ENCODE measurements at regions not wholly inside any gene's neighbourhood (a gene's known extent, or its start where the extent isn't known, plus 50 kb on each side); places are given as distances from the start of the nearest gene placed in this dataset.
"Not testable (repeated sequence)": the region's sequence is repeated elsewhere in the genome, so short reads cannot be mapped to it uniquely, and the experiment has no call there.

DNA sequence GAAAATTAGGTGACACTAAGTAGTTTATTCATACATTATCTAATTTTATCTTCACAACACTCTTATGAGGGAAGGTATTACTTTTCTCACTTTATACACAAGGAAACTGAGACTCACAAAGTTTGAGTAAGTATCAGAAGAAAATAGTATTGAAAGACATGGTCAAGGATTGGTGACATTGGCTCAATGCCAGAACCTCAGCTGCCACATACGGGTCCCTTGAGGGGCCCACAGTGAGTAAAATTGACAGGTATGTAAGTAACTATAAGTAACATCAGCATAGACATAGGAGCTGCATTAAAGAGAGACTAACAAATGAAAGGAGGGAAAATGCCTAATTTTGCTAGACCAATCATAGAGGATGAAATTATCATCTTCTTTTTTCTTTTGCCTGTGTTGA lies 134.1 kb downstream of the COX18 start:
- no peak for DNase-seq

DNA sequence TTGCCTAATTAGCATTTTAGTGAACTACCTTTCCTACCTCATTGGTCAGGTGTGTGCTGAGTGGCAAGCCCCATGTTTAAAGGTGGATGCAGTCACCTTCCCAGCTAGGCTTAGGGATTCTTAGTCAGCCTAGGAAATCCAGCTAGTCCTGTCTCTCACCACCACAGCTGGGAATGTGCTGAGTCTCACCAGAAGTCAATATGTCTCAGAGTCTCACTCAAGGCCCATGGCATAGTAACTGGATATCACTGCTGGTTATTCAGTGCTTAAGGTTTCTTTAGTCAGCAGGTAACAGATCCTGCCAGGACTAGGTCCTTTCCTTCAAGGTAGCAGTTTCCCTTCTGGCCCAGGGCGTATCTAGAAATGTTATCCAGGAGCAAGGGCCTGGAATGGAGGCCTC lies 136.5 kb downstream of the COX18 start:
- no peak for DNase-seq

DNA sequence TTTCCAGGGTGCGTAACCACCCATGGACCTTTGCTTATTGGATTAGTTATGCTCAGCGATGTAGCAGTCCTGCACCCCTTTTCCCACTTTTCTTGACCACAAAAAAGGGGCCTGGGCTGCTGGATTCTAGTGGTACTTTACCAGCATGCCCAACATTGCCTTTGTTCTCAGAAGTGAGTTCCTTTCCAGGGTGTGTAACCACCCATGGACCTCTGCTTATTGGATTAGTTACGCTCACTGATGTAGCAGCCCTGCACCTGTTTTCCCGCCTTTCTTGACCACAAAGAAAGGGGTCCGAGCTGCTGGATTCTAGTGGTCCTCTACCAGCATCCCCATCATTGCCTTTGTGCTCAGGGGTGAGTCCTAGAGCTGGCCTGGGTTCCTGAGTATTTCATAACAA lies 138.2 kb downstream of the COX18 start:
- no peak for DNase-seq

DNA sequence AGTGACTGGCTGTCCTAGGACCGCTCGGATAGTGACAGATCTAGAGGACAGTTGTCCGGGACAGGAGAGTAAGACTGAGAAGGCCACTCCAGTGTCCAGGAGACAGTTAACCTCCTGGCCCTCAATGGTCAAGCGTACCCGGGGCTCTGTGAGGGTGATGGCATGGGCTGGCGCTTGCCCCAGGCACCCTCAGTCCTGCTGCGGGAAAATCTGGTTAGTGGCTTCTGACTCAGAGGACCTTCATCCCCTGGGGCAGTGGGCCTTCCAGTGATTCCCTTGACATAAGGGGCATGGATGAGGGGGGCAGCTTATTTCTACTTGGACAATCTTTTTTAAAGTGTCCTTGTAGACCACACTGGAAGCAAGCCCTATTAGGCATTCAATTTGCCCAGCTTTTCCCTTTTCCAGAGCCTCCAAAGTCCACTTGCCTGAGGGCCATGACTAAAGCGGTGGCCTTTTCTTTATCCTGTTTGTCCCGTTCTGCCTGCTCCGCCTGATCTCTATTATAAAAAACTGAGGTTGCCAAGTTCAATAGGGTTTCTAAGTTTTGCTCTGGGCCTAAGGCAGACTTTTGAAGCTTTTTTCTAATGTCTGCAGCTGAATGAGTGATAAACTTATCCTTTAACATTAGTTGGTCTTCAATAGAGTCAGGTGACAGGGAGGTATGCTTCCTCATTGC lies 139.8 kb downstream of the COX18 start:
- DNase-seq = not testable (repeated sequence)

DNA sequence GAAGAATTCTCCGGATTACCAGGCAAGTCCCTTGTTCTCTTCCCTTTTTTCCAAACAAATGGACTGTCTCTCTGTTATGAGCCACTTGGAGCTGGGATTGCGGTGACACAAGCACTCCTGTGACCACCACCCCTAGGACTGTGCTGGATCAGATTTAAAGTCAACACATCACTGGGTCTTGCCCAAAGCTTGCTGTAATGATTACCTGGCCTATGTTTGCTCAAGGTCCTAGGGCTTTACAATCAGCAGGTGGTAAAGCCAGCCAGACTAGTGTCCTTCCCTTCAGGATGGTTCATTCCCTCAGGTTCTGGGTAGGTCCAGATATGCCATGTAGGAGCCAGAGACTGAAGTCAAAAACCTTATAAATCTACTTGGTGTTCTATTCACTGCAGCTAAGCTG lies 144.7 kb downstream of the COX18 start:
- no peak for DNase-seq

DNA sequence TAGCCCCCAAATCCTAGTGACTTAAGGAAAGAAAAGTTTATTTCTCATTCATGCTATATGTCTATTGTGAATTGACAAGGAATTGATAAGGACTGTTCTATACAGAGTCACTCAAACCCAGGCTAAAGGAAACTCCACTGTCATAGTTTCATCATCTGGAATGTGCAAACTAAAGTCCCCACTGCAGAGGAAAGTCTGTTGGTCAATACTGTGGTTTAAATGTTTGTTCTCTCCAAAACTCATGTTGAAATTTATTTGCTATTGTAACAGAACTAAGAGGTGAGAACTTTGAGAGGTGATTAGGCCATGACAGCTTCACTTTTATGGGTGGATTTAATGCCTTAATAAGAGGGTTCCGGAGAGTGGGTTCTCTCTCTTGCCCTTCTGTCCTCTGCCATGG lies 149.6 kb downstream of the COX18 start:
- no peak for DNase-seq

DNA sequence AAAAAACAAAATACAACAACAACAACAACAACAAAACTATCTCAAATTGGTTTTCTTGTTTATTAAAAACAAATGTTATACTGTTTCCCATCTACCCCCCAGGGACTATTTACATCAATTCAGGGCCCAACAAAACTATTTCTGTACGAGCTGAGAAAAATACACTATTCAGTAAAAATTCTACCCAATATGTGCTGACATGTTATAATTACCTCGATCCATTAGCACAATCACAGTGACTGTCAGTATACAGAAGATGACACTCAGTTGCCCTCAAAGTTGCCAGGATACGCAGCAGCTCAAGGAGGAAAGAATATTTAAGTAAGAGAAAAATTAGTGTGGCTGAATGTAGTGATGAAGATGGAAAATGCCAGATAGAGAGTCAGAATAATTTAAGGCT lies 150.1 kb downstream of the COX18 start:
- no peak for DNase-seq

DNA sequence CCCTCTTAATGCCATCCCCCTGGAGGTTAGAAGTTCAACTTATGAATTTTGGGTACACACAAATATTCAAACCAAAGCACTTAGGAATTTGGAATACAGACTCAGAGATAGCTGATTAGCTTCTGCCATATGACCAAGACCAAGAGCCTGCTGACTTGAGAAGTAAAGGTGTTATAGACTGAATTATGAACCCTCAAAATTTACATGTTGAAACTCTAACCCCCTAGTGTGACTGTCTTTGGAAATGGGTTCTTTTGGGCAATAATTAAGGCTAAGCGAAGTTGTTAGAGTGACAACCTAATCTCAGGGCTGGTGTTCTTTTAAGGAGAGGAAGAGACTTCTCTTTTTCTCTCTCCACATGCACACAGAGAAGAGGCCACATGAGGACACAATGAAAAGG lies 151.2 kb downstream of the COX18 start:
- no peak for DNase-seq

DNA sequence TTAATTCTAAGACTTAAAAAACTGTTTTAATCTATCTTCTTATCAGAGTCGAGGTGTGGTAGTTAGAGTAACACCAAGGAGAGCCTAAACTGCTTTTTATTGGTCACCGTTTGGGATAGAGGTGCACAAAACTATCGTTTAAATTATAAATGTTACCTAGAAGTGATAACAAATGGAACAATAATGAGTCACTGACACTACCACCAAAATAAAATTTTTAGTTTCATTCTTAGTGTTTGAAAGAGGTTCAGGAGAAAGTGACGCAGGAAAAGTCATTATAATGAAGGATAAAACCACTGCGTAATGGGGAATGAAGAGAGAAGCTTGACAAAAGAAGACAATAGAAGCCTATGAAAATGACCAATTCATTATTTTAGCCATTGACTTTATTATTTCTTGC lies 158.2 kb downstream of the COX18 start:
- no peak for DNase-seq

DNA sequence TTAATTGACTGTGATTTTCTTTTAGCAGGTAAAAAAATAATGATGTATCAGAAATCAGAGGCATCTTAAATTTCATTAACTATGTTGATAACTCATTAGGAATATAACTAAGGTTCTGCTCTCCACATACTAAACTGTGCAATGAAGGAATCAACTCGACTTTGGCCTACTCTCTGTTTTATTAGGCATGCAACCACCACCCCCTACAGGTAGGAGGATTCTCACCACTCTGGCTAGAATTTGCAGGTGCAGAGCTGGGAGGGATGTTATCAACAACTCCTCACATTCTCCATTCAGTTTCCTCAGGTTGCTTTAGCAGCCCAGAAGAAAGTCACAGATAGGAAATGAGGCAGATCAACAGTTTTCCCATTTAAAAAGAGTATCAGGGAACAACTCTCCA lies 160.1 kb downstream of the COX18 start:
- no peak for DNase-seq

DNA sequence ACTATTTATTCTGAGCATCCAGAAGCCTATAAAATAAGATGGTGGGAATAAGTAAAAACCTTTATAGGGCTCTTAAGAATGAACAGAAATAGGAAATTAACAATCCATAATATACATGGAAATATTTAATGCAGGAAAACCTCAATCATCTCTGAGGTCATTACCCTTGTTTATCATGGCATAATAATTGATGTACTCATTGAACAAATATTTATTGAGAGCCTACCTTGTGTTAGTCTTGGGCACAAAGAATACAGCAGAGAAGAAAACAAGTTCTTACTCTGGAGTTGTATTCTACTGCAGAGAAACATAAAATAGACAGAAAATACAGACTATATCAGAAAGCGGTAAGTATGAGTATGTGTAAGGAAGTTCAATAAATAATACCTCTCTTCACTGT lies 167.2 kb downstream of the COX18 start:
- DNase-seq = no peak

DNA sequence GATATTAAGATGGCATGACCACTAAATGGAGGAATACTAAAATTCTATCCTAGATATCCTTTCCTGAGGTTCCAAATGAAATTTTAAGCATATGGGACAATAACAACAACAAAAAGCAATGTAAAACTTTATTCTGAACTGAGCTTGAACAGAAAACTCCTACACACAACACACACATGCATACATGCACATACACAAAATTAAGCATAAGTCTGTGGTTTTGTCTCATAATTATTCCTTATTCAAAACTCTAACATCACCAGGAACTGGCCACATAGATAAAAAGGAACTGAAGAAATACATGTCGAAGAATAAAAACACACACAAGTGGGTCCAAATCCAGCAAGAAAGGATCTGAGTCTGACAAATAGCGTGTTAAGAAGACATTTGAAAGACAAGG lies 168.0 kb downstream of the COX18 start:
- DNase-seq = no peak

DNA sequence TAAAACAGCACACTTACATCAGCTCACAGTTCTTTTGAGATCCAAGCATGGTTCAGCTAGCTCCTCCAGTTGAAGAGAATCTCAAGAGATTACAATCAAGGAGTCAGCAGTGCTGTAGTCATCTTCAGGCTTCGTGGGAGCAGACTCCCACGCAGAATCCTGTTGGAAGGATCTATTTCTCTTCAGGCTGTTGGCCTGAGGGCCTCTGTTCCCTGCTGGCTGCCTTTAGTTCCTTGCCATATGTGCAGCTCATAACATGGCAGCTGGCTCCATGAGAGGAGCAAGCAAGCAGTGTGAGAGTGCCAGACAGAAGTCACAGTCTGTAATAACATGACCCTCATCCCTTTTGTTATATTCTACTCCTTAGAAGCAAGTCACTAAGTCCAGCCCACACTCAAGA lies 168.6 kb downstream of the COX18 start:
- no peak for DNase-seq

DNA sequence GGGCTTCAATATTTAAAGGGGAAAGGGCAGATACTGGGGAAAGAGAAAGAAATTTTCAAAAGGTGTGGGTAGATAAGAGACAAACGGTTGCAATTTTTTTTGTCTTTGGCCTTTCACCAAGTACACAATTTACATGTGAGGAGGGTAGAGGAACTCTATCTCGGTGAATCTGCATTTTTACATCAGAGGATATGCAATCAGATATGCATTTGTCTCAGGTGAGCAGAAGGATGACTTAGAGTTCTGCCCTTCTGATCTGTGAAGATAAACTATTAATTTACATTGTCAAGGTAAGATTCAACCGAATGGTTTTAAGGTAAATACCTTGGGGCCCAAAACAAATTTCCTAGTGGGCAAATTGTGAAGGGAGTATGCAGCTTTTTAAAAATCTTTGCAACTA lies 169.9 kb downstream of the COX18 start:
- no peak for DNase-seq

DNA sequence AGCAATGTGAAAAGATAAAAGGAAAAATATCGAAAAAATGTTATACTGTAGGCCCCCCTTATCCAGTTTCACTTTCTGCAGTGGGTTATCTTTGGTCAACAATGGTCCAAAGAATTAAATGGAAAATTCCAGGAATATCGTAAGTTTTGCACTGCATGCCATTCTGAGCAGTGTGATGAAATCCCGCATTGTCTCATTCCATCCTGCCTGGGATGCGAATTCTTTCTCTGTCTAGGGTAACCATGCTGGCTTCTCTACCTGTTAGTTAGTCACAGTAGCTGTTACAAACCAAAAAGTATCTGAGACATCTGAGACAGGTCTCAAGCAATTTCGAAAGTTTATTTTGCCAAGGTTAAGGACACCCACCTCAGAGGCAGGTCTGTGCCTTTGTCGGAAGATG lies 170.3 kb downstream of the COX18 start:
- DNase-seq = no peak

DNA sequence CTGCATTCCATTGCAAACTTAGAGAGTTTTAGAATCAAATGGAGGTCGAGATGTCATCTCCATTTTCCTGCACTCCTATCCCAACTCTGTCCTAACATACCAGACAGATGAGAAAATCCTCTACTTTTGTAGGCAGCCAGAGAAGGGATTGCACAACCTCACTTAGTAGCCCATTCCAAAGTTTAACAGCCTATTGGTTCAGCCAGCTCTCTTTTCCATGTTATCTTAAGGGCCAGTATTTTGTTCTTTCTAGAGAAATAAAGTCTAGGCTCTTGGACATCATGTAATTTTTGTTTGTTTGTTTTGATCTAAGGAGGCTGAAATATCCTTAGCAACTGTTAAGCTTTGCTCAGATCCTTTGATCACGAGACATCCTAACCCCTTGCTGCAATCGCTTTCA lies 173.0 kb downstream of the COX18 start:
- no peak for DNase-seq

DNA sequence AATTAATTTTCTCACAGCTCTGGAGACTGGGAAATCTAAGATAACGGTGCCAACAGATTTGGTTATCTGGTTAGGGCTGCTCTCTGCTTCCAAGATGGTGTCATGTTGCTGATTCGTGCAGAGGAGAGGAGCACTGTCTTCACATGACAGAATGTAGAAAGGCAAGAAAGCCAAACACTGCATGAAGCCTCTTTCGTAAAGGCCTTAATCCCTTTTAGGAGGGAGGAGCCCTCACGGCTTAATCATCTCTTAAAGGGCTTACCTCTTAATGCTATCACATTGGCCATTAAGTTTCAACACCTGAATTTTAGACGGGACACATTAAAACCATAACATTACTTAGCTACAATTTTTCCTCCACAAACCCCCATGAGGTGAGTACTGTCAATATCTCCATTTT lies 174.1 kb downstream of the COX18 start:
- no peak for DNase-seq

DNA sequence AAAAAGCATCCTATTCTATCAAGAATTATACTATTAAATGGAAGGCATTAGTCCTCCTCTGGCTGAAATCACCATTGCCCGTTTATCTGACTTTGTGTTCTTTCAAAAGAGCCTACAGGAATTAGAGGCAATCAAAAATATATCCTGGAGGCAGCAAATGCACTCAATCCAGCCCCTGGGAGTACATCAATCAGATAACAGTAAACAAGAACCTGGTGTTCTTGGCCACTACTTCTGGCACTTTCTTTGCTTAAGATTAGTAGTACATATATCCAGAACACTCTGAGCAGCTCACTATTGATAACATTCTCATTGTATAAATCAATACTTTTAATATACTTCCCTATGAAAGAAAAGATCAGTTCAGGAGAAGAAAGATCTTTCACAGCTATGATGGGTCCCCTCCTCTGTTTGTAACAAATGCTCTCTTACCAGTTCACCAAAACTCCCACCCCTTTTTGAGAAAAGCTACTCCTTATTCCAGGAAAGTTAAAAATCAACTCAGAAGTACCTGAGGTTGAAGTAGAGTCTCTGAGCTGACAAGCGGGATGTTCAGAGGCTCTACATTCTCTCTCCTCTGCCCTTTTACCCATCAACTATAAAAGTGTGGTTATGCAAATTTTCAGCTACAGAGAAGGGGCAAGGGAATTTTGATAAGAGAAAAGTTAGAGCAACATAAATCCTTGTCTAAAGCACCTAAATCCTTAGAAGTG lies 176.0 kb downstream of the COX18 start:
- DNase-seq = no peak

DNA sequence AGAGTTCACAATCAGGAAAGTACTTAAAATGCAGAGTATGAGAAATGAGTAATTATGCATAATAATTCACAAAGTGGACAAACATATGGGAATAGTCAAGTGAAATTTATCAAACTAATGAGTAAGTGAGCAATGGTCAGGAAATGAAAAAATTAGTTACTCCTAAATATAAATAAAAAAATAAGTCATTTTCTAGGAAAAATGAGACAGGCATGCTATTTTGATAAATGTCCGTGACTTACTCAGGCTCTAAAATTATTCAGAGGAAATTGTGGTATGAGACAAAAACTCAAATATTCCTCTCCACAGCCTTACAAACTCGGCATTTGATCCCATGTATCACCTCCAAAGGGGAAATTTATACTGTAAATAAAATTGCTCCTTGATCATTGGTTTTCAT lies 181.2 kb downstream of the COX18 start:
- no peak for DNase-seq

DNA sequence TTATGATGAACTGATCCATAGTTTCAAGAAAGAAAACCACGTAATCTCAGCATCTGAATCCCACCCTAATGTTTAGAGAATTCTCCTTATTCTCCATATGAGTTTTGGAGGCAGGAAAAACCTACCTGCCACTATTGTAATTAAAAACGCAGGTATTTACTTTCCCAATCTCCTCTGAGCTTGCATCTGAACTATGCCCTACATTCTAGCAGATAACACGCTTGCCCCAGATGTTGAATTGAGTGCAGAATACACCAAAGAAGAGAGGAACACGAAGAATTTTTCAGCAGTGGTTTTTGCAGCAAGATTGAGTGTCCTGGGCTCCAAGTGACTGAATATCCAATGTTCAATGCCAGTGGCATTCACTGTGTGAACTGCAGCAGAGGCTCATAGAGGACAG lies 182.4 kb downstream of the COX18 start:
- DNase-seq = no peak

DNA sequence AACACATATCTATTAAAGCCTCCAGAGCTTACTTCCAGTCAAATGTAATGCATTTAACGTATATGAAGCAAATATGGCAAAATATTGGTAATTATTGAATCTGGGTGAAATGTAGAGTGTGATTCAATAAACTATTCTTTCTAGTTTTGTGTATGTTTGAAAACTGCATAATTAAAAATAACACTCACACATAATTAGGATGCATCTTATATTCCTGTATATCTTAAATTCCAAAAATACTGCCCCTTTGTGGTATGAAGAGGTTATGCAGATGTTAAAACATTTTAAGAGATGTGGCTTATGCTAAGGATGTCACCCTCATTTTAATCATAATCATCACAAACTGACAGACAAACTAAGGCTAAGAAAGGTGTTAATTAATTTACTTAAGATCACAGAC lies 182.9 kb downstream of the COX18 start:
- DNase-seq = no peak

DNA sequence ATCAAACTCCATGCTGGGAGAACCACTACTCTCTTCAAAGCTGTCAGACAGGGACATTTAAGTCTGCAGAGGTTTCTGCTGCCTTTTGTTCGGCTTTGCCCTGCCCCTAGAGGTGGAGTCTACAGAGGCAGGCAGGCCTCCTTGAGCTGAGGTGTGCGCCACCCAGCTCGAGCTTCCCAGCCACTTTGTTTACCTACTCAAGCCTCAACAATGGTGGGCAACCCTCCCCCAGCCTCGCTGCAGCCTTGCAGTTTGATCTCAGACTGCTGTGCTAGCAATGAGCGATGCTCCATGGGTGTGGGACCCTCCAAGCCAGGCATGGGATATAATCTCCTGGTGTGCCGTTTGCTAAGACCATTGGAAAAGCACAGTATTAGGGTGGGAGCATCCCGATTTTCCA lies 185.3 kb downstream of the COX18 start:
- DNase-seq = not testable (repeated sequence)

DNA sequence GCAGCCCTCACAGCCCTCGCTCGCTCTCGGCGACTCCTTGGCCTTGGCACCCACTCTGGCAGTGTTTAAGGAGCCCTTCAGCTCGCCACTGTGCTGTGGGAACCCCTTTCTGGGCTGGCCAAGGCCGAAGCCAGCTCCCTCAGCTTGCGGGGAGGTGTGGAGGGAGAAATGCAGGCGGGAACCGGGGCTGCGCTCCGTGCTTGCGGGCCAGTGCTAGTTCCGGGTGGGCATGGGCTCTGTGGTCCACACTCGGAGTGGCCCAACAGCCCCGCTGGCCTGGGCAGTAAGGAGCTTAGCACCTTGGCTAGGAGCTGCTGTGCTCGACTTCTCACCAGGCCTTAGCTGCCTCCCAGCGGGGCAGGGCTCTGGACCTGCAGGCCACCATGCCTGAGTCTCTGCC lies 192.6 kb downstream of the COX18 start:
- DNase-seq = no peak

DNA sequence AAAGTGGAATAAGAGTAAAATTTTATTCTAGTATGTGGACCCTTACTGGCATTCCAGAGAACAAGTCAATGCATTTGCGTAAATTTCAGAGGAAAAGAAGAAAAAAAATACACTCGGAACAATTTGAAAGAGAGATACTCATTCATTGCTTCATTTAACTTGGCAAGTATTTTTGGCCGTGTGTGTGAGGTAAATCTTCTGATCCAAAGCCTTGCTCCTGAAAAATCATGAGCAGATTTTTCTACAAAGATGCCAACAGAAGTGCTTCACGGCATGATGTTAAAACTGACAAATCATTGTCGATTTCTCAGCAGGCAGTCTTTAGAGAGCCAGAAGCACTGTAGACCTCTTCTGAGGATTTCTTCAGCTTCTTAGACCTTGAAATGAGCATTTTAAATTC lies 194.0 kb downstream of the COX18 start:
- DNase-seq = no peak

DNA sequence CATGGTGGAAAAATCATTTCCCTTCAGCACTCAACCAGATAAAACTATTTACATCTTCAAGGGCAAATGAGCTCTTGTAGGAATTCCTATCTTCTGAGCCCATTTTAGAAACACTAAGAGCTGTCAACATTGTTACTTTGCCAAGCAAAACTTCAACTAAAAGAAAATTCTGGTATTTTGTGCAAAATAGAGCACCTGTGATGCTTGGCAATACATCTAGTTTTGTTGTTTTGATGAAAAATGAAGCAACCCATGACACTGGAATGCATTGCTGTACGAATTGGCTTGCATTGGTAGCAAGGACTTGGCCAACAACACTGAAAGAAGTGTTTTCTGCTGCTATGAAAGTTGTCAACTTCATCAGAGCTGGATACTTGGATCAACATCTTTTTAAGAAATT lies 194.4 kb downstream of the COX18 start:
- no peak for DNase-seq
